ENCODE measurements at regions not wholly inside any gene's neighbourhood (a gene's known extent, or its start where the extent isn't known, plus 50 kb on each side); places are given as distances from the start of the nearest gene placed in this dataset.
A peak's percentile ranks its signal among the peaks of the same experiment; 100 is the strongest.

GRCh38 chr7:131090886-131091692 lies 236.6 kb upstream of the MKLN1 start:
- TF ChIP-seq, protein P1, sequence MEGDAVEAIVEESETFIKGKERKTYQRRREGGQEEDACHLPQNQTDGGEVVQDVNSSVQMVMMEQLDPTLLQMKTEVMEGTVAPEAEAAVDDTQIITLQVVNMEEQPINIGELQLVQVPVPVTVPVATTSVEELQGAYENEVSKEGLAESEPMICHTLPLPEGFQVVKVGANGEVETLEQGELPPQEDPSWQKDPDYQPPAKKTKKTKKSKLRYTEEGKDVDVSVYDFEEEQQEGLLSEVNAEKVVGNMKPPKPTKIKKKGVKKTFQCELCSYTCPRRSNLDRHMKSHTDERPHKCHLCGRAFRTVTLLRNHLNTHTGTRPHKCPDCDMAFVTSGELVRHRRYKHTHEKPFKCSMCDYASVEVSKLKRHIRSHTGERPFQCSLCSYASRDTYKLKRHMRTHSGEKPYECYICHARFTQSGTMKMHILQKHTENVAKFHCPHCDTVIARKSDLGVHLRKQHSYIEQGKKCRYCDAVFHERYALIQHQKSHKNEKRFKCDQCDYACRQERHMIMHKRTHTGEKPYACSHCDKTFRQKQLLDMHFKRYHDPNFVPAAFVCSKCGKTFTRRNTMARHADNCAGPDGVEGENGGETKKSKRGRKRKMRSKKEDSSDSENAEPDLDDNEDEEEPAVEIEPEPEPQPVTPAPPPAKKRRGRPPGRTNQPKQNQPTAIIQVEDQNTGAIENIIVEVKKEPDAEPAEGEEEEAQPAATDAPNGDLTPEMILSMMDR (conservative IDR thresholded peaks at IDR 0.05) = no peak
- peak overlapping the region; percentile 67 for H3K27ac ChIP-seq

GRCh38 chr7:131094685-131095084 lies 233.0 kb upstream of the MKLN1 start:
- H3K27ac ChIP-seq = no peak overlapping the region
- TF ChIP-seq, protein P1 (conservative IDR thresholded peaks at IDR 0.05) = no peak

GRCh38 chr7:131095346-131095745 lies 232.3 kb upstream of the MKLN1 start:
- H3K27ac ChIP-seq = no peak overlapping the region
- TF ChIP-seq, protein P1 (conservative IDR thresholded peaks at IDR 0.05) = no peak

DNA sequence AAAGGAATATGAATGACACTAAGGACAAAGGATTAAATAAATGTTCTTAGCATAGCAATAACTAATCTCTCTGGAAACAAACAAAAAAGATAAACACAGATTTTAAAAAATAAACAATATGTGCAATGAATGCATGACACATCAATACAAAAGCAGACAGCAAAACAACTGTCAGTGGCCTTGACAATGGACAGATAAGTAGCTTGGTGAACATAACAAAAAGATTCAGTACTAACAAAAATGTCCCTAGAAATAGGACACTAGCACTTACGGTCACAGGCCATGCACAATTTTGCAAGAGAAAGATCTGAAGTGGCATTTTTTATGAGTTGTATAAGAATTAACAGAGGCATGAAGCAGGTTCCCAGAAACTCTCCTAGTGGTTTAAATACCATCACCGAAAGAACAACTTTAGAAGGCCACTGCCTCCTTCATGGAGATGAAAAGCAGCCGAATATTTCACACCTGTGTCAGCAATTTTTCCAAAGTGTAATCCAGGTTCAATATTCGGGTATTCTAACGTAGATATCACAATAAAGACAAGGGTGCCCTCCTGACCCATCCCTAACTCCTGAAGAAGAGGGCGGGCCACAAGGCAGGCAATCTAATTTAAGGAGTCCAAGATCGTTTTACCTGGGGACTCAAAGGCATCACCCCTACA lies 231.3 kb upstream of the MKLN1 start:
- H3K27ac ChIP-seq = no peak overlapping the region
- TF ChIP-seq, protein P1 (conservative IDR thresholded peaks at IDR 0.05) = no peak

- H3K27ac ChIP-seq = no peak overlapping the region
Observed at GRCh38 chr7:131097662-131098376, 229.9 kb upstream of the MKLN1 start.

DNA sequence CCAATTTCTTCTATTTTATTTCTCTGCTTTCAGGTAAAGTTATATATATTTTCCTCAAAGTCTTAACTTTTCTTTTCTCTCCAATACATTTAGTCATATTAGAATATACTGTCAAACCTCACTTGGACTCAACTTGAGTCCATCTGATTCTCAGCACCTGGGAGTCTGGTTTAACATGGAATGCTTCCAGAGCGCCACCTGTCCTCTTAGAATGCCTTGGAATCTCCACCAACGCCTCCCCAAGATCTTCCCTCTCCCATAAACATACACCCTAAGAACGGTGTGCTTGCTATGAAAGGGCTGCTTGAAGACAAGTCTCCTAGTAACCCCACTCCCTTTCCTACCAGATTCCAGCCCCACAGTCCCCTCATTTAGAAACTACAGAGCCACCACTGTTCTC lies 229.1 kb upstream of the MKLN1 start:
- no peak overlapping the region for H3K27ac ChIP-seq
- TF ChIP-seq, protein P1 (conservative IDR thresholded peaks at IDR 0.05) = no peak

More at GRCh38 chr7:131097662-131098376, 229.9 kb upstream of the MKLN1 start:
- TF ChIP-seq, protein P1 (conservative IDR thresholded peaks at IDR 0.05) = no peak
